22Rv1 (cell line): ENCODE measurements at regions not wholly inside any gene's neighbourhood (a gene's known extent, or its start where the extent isn't known, plus 50 kb on each side); places are given as distances from the start of the nearest gene placed in this dataset.

Source experiments
- CTCF ChIP-seq: fragments of 450-650 bp; IDR thresholded peaks from 2 replicates; pipeline ENCODE4 v1.5.1; 2017; ENCODE audit warnings: mild to moderate bottlenecking
- ZFX ChIP-seq: fragments of 450-650 bp; IDR thresholded peaks from 2 replicates; pipeline ENCODE4 v1.6.1; 2017; ENCODE audit warnings: antibody characterized with exemption, borderline replicate concordance

GRCh38 chr9:12874395-12874794 lies 99.6 kb downstream of the LURAP1L start:
- no peak for TF ChIP-seq ZFX
- TF ChIP-seq CTCF, result no peak
